Neural cell (in vitro differentiated cells): ENCODE measurements at regions not wholly inside any gene's neighbourhood (a gene's known extent, or its start where the extent isn't known, plus 50 kb on each side); places are given as distances from the start of the nearest gene placed in this dataset.

Source experiments
- H2AFZ ChIP-seq: fragments of 200-600, 300-800 bp; sonication (generic), shearing (Covaris generic); 2 replicates; pipeline ENCODE4 v1.6.0; 2014; ENCODE audit warnings: low read depth, mild to moderate bottlenecking, antibody characterized with exemption, low read length, moderate library complexity
- H3F3A ChIP-seq: fragments of 200-600 bp; shearing (Covaris generic); 2 replicates; pipeline ENCODE4 v1.6.1; 2016; ENCODE audit warnings: mild to moderate bottlenecking, moderate library complexity, mixed read lengths, antibody characterized with exemption, low read length; ENCODE audit not compliant: insufficient read depth, poor library complexity, severe bottlenecking
- H3K27ac ChIP-seq: fragments of 200-600, 300-800 bp; sonication (generic), shearing (Covaris generic); 2 replicates; pipeline ENCODE4 v1.5.1; 2014; ENCODE audit warnings: mild to moderate bottlenecking, low read length, moderate library complexity
- H3K27me3 ChIP-seq: fragments of 300-800, 200-600 bp; sonication (generic), shearing (Covaris generic); 2 replicates; pipeline ENCODE4 v1.6.0; 2014; ENCODE audit warnings: mild to moderate bottlenecking, low read depth, low read length, moderate library complexity; ENCODE audit not compliant: insufficient read depth
- H3K36me3 ChIP-seq: fragments of 300-800, 200-600 bp; sonication (generic), shearing (Covaris generic); 2 replicates; pipeline ENCODE4 v1.5.1; 2014; ENCODE audit warnings: mild to moderate bottlenecking, antibody characterized with exemption, low read length, moderate library complexity; ENCODE audit not compliant: insufficient read depth
- H3K4me2 ChIP-seq: fragments of 300-800, 200-600 bp; sonication (generic), shearing (Covaris generic); 2 replicates; pipeline ENCODE4 v1.6.0; 2014; ENCODE audit warnings: mild to moderate bottlenecking, low read length
- H3K4me3 ChIP-seq: fragments of 300-800, 200-600 bp; sonication (generic), shearing (Covaris generic); 2 replicates; pipeline ENCODE4 v1.5.1; 2014; ENCODE audit warnings: mild to moderate bottlenecking, low read length, moderate library complexity
- H3K79me2 ChIP-seq: fragments of 200-600 bp; shearing (Covaris generic); replicated peaks from 2 replicates; pipeline ENCODE4 v1.6.0; 2014; ENCODE audit warnings: mild to moderate bottlenecking, low read length, moderate library complexity; ENCODE audit not compliant: insufficient read depth
- H3K9ac ChIP-seq: fragments of 300-800, 200-600 bp; sonication (generic), shearing (Covaris generic); 2 replicates; pipeline ENCODE4 v1.6.1; 2016; ENCODE audit warnings: mild to moderate bottlenecking, low read length, mixed read lengths
- H3K9me2 ChIP-seq: fragments of 200-600 bp; shearing (Covaris generic); 2 replicates; pipeline ENCODE4 v1.6.1; 2016; ENCODE audit warnings: mild to moderate bottlenecking, low read length, mixed read lengths; ENCODE audit not compliant: insufficient read depth
- H3K9me3 ChIP-seq: fragments of 200-600, 300-800 bp; sonication (generic), shearing (Covaris generic); 2 replicates; pipeline ENCODE4 v1.6.1; 2016; ENCODE audit warnings: mild to moderate bottlenecking, mixed run types, low read length, moderate library complexity, mixed read lengths
- H4K20me1 ChIP-seq: fragments of 200-600 bp; shearing (Covaris generic); 2 replicates; pipeline ENCODE4 v1.6.1; 2016; ENCODE audit warnings: mild to moderate bottlenecking, mixed run types; ENCODE audit not compliant: insufficient read depth
- CTCF ChIP-seq: fragments of 450-650 bp; IDR thresholded peaks from 2 replicates; pipeline ENCODE4 v1.5.1; 2014; ENCODE audit warnings: antibody characterized with exemption, mild to moderate bottlenecking, moderate library complexity; ENCODE audit not compliant: poor library complexity, severe bottlenecking
- EP300 ChIP-seq: fragments of 450-650 bp; conservative IDR thresholded peaks from 2 replicates; pipeline ENCODE4 v1.6.1; 2014; ENCODE audit warnings: antibody characterized with exemption, mild to moderate bottlenecking, moderate library complexity; ENCODE audit not compliant: poor library complexity, severe bottlenecking
- EZH2 ChIP-seq: fragments of 200-600, 300-800 bp; shearing (Covaris generic), sonication (generic); IDR thresholded peaks from 2 replicates; pipeline ENCODE4 v1.6.1; 2014; ENCODE audit warnings: antibody characterized with exemption, low read length, borderline replicate concordance, mild to moderate bottlenecking; ENCODE audit not compliant: insufficient read depth, poor library complexity, severe bottlenecking
- MXI1 ChIP-seq: fragments of 450-650 bp; conservative IDR thresholded peaks from 2 replicates; pipeline ENCODE4 v1.6.1; 2014; ENCODE audit warnings: antibody characterized with exemption, mild to moderate bottlenecking; ENCODE audit not compliant: poor library complexity, severe bottlenecking
- POLR2AphosphoS5 ChIP-seq: IDR thresholded peaks from 2 replicates; pipeline ENCODE4 v1.6.1; 2012
- RAD21 ChIP-seq: fragments of 450-650 bp; conservative IDR thresholded peaks from 2 replicates; pipeline ENCODE4 v1.6.1; 2014; ENCODE audit warnings: antibody characterized with exemption, mild to moderate bottlenecking, moderate library complexity
- REST ChIP-seq: IDR thresholded peaks from 2 replicates; pipeline ENCODE4 v1.6.1; 2012; ENCODE audit warnings: borderline replicate concordance
- SMC3 ChIP-seq: fragments of 450-650 bp; conservative IDR thresholded peaks from 2 replicates; pipeline ENCODE4 v1.6.1; 2014; ENCODE audit warnings: antibody characterized with exemption, mild to moderate bottlenecking, moderate library complexity; ENCODE audit not compliant: poor library complexity
- TAF1 ChIP-seq: IDR thresholded peaks from 2 replicates; pipeline ENCODE4 v1.6.1; 2012; ENCODE audit warnings: low read depth

- H3K4me3 ChIP-seq, result no peak overlapping the region
- H3K27ac ChIP-seq, result no peak overlapping the region
- no peak overlapping the region for H2AFZ ChIP-seq
- TF ChIP-seq CTCF (no peak), RAD21 (no peak), SMC3 (no peak), EZH2 (no peak), EP300 (no peak), REST (no peak), POLR2AphosphoS5 (no peak), MXI1 (no peak), TAF1 (no peak)
- no peaks in the 10 kb centered on the region for H3K9me2 ChIP-seq
- H3K79me2 ChIP-seq, result no peaks in the 10 kb centered on the region
- no peaks in the 10 kb centered on the region for H3K36me3 ChIP-seq
- no peak overlapping the region for H3K4me2 ChIP-seq
- H3K27me3 ChIP-seq, result no peaks in the 10 kb centered on the region
- no peaks in the 10 kb centered on the region for H3K9me3 ChIP-seq
- no peak overlapping the region for H3K9ac ChIP-seq
- no peaks in the 10 kb centered on the region for H4K20me1 ChIP-seq
- H3F3A ChIP-seq, result no peaks in the 10 kb centered on the region
Measured at GRCh38 chr20:39784693-39785092, 822.5 kb downstream of the DHX35 start.

- H2AFZ ChIP-seq, result no peak overlapping the region
Measured at GRCh38 chr20:39778847-39779604, 816.9 kb downstream of the DHX35 start.

More at GRCh38 chr20:39778847-39779604, 816.9 kb downstream of the DHX35 start:
- H3K79me2 ChIP-seq, result no peaks in the 10 kb centered on the region
- H3K27ac ChIP-seq, result no peak overlapping the region
- no peaks in the 10 kb centered on the region for H3K27me3 ChIP-seq
- H3K9me2 ChIP-seq, result no peaks in the 10 kb centered on the region
- no peak for TF ChIP-seq POLR2AphosphoS5
- peak; percentile 49 for TF ChIP-seq RAD21
- TF ChIP-seq CTCF, result peak; percentile 29
- TF ChIP-seq EP300, result peak; percentile 6
- TF ChIP-seq EZH2, result no peak
- no peak for TF ChIP-seq MXI1
- TF ChIP-seq SMC3, result peak; percentile 39
- peak overlapping the region; percentile 8 for H3K4me3 ChIP-seq
- no peak overlapping the region for H3K9ac ChIP-seq
- no peaks in the 10 kb centered on the region for H4K20me1 ChIP-seq
- H3F3A ChIP-seq, result no peaks in the 10 kb centered on the region
- peaks cover 6% of the 10 kb centered on the region for H3K9me3 ChIP-seq
- no peak overlapping the region for H3K4me2 ChIP-seq
- H3K36me3 ChIP-seq, result no peaks in the 10 kb centered on the region
